ENCODE measurements at regions not wholly inside any gene's neighbourhood (a gene's known extent, or its start where the extent isn't known, plus 50 kb on each side); places are given as distances from the start of the nearest gene placed in this dataset.

DNA sequence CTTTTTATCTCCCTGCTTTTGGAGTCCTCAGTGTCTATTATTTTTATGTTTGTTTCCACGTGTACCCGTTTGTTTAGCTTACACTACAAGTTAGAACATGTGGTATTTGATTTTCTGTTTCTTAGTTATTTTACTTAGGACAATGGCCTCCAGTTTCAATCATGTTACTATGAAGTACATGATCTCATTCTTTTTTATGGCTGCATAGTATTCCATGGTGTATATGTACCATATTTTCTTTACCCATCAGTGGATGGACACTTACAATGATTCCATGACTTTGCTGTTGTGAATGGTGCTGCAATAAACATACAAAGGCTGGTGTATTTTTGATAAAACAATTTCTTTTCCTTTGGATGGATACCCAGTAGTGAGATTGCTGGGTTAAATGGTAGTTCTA lies 269.5 kb downstream of the HS3ST3A1 start:
- Mint-ChIP-seq H3K4me1 (ENCODE audit: insufficient read depth, unreplicated experiment) (no peaks in the 10 kb centered on the region), H3K27ac (ENCODE audit: low read depth, unreplicated experiment) (no peak overlapping the region), H3K36me3 (ENCODE audit: insufficient read depth, unreplicated experiment) (no peaks in the 10 kb centered on the region), H3K4me3 (ENCODE audit: unreplicated experiment) (no peak overlapping the region), H3K27me3 (ENCODE audit: insufficient read depth, unreplicated experiment) (no peaks in the 10 kb centered on the region), H3K9me3 (ENCODE audit: unreplicated experiment) (peaks cover 24% of the 10 kb centered on the region)
- TF ChIP-seq, protein P1, sequence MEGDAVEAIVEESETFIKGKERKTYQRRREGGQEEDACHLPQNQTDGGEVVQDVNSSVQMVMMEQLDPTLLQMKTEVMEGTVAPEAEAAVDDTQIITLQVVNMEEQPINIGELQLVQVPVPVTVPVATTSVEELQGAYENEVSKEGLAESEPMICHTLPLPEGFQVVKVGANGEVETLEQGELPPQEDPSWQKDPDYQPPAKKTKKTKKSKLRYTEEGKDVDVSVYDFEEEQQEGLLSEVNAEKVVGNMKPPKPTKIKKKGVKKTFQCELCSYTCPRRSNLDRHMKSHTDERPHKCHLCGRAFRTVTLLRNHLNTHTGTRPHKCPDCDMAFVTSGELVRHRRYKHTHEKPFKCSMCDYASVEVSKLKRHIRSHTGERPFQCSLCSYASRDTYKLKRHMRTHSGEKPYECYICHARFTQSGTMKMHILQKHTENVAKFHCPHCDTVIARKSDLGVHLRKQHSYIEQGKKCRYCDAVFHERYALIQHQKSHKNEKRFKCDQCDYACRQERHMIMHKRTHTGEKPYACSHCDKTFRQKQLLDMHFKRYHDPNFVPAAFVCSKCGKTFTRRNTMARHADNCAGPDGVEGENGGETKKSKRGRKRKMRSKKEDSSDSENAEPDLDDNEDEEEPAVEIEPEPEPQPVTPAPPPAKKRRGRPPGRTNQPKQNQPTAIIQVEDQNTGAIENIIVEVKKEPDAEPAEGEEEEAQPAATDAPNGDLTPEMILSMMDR (IDR thresholded peaks at IDR 0.05; ENCODE audit: unreplicated experiment): no peak
- ChIA-PET CTCF (interaction anchor here (0.6 to 0.7 kb wide), 2 partner anchors 28 to 244 kb away, joined by 3 read pairs; no protein-coding TSS in a partner anchor), POLR2A (interaction anchor here (0.6 to 0.7 kb wide), 2 partner anchors 221 to 242 kb away, joined by 3 read pairs; no protein-coding TSS in a partner anchor)
- DNase-seq (ENCODE audit: unreplicated experiment): no peak
- no TSS peak for BruUV-seq (replicated peaks)
- intact Hi-C loops (cut with micrococcal nuclease): loop anchor here (10.0 kb wide), 2 partner anchors 297 to 1823 kb away; no protein-coding TSS in a partner anchor

DNA sequence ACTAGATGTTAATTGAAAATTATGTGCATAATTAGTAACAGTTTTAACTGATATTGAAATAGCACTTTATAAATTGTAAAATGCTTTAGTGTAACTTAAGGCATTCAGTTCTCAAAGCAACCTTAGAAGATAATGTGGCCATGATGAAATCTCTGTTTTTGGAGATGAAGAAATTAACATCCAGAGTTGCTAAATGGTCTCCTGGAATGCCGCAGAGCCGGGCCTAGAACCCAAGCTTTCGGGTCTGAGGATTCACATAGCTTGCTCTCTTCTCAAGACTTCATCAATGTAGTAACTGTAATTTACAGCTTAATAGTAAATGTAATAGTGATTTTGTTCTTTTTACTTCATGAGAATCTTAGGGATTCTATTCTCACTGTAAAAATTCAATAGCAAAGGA lies 272.3 kb downstream of the HS3ST3A1 start:
- no TSS peak for BruUV-seq (replicated peaks)
- intact Hi-C loops (cut with micrococcal nuclease): no loop called here
- POLR2A ChIA-PET: interaction anchor here (0.8 kb wide), 1 partner anchor 265 kb away, joined by 3 read pairs; no protein-coding TSS in a partner anchor
- no peak for DNase-seq (ENCODE audit: unreplicated experiment)
- CTCF ChIA-PET: interaction anchor here (0.6 kb wide), 1 partner anchor 307 kb away, joined by 3 read pairs; no protein-coding TSS in a partner anchor
- no peaks in the 10 kb centered on the region for H3K36me3 Mint-ChIP-seq (ENCODE audit: insufficient read depth, unreplicated experiment)
- H3K4me3 Mint-ChIP-seq (ENCODE audit: unreplicated experiment): no peak overlapping the region
- no peaks in the 10 kb centered on the region for H3K4me1 Mint-ChIP-seq (ENCODE audit: insufficient read depth, unreplicated experiment)
- H3K27ac Mint-ChIP-seq (ENCODE audit: low read depth, unreplicated experiment): no peak overlapping the region
- TF ChIP-seq, protein P1 (IDR thresholded peaks at IDR 0.05; ENCODE audit: unreplicated experiment): no peak
- peaks cover 24% of the 10 kb centered on the region for H3K9me3 Mint-ChIP-seq (ENCODE audit: unreplicated experiment)
- H3K27me3 Mint-ChIP-seq (ENCODE audit: insufficient read depth, unreplicated experiment): no peaks in the 10 kb centered on the region

DNA sequence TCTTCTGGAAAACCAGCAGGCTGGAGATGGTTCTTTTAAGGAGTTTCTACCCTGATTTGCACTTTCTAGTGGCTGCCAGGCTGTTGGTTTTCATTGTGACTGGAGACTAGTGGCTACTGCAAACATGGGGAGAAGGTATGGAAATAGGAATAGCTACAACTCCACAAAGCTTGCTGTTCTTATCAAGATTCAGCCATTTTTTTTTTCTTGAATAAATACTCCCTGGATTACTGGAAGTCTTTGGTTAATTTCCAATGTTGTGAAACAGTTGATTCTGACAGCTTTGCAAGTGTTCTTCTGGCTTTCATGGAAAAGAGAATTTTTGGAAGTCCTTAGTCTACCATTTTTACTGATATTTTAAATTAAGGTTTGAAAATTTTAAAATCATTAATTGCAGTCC lies 277.7 kb downstream of the HS3ST3A1 start:
- DNase-seq (ENCODE audit: unreplicated experiment): no peak
- Mint-ChIP-seq H3K27me3 (ENCODE audit: insufficient read depth, unreplicated experiment) (no peaks in the 10 kb centered on the region), H3K36me3 (ENCODE audit: insufficient read depth, unreplicated experiment) (no peaks in the 10 kb centered on the region), H3K4me3 (ENCODE audit: unreplicated experiment) (no peak overlapping the region), H3K27ac (ENCODE audit: low read depth, unreplicated experiment) (no peak overlapping the region), H3K4me1 (ENCODE audit: insufficient read depth, unreplicated experiment) (no peaks in the 10 kb centered on the region), H3K9me3 (ENCODE audit: unreplicated experiment) (no peaks in the 10 kb centered on the region)
- POLR2A ChIA-PET: no interaction called here
- CTCF ChIA-PET: interaction anchor here (0.9 to 1.0 kb wide), 2 partner anchors 292 to 978 kb away, joined by 3 read pairs; no protein-coding TSS in a partner anchor
- TF ChIP-seq, protein P1 (IDR thresholded peaks at IDR 0.05; ENCODE audit: unreplicated experiment): no peak
- intact Hi-C loops (cut with micrococcal nuclease): no loop called here
- no TSS peak for BruUV-seq (replicated peaks)

DNA sequence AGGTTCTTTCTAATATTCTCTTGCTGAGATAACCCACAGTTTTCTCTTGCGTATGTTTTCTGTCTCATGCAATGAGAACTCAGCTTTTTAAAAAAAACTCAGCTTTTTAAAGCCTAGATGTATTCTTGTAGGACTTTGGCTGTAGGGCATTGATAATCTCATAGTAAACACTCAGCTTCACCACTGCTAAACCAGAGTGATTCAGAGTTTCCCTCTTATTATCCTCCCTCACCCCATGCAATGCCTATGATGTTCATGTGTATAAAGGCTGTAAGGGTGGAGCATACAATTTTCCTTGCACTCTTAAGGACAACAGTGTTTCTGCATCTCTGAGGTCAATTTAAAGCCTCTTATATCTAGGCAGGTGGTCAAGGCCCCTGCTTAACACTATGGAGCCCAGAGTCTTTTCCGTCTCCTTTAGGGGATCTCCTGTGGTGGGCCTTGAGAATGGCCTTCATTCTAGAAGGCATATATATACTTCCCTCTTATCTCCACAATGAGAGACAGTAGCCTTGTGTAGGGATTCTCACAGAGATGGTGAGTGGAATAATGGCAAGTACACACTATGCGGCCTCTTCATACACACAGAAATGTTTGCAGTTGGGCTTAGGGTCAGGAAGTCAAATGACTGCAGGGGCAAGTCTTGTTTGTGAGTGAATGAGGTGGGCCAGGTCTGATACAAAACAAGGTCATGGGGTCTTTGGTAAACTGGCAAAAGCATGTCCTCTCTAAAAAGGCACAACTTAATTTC lies 279.6 kb downstream of the HS3ST3A1 start:
- no TSS peak for BruUV-seq (replicated peaks)
- Mint-ChIP-seq H3K4me3 (ENCODE audit: unreplicated experiment) (no peak overlapping the region), H3K9me3 (ENCODE audit: unreplicated experiment) (no peaks in the 10 kb centered on the region), H3K36me3 (ENCODE audit: insufficient read depth, unreplicated experiment) (no peaks in the 10 kb centered on the region), H3K27ac (ENCODE audit: low read depth, unreplicated experiment) (no peak overlapping the region), H3K4me1 (ENCODE audit: insufficient read depth, unreplicated experiment) (no peaks in the 10 kb centered on the region), H3K27me3 (ENCODE audit: insufficient read depth, unreplicated experiment) (no peaks in the 10 kb centered on the region)
- TF ChIP-seq, protein P1 (IDR thresholded peaks at IDR 0.05; ENCODE audit: unreplicated experiment): no peak
- intact Hi-C loops (cut with micrococcal nuclease): no loop called here
- no peak for DNase-seq (ENCODE audit: unreplicated experiment)
- CTCF ChIA-PET: interaction anchor here (0.6 to 1.5 kb wide), 3 partner anchors 291 to 1978 kb away, joined by 3 to 6 read pairs (median 5); no protein-coding TSS in a partner anchor
- POLR2A ChIA-PET: no interaction called here
